Esophagus muscularis mucosa (tissue), 4 donors: ENCODE measurements at regions not wholly inside any gene's neighbourhood (a gene's known extent, or its start where the extent isn't known, plus 50 kb on each side); places are given as distances from the start of the nearest gene placed in this dataset.

ENCODE experiments used
- CTCF ChIP-seq, 3 experiments: fragments of 200-600 bp in 2 of 3; fragments of 450-650 bp in 1 of 3; sonication (generic) in 2 of 3; IDR thresholded peaks; one replicate each; pipeline ENCODE4 v1.5.1; 2017 to 2019; ENCODE audit warnings: antibody characterized with exemption in 3 of 3, mild to moderate bottlenecking in 2 of 3, moderate library complexity in 1 of 3
- EP300 ChIP-seq: sonication (generic); formaldehyde crosslinking; IDR thresholded peaks from one replicate; pipeline ENCODE4 v1.6.1; 2017; ENCODE audit warnings: antibody characterized with exemption
- POLR2A ChIP-seq: fragments of 450-650 bp; IDR thresholded peaks from one replicate; pipeline ENCODE4 v1.6.1; 2017; ENCODE audit warnings: antibody characterized with exemption, moderate library complexity, mild to moderate bottlenecking, low read depth
- POLR2AphosphoS5 ChIP-seq, 2 donors: sonication (generic); formaldehyde crosslinking; IDR thresholded peaks; one replicate each; pipeline ENCODE4 v1.6.1; 2017; ENCODE audit warnings: antibody characterized with exemption in 2 of 2

DNA sequence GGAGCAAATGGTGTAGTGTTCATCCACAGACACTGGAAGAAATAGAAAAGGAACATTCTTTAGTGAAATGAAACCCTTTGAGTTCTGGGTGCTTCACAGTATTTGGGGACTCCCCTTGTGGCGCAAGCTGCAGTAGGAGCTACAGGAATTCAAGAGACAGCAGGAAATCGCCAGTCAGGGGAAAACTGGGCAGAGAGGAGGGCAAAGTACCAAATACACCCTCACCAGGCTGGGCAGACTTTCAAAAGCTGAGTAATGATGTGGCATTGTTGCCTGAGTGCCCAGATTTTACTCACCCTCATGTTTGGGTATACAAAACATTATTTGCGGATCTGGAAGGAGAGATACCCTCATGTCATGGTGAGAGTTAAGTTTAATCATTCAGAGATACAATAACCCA is 97.9 kb downstream of the SOD2 start:
- TF ChIP-seq CTCF (IDR thresholded peaks at IDR 0.05) = no peak
- no peak for TF ChIP-seq EP300
- TF ChIP-seq POLR2A = no peak
- TF ChIP-seq POLR2AphosphoS5 (IDR thresholded peaks at IDR 0.05) = no peak
